SKM-1 (cell line): ENCODE measurements at regions not wholly inside any gene's neighbourhood (a gene's known extent, or its start where the extent isn't known, plus 50 kb on each side); places are given as distances from the start of the nearest gene placed in this dataset.
"Not testable (repeated sequence)": the region's sequence is repeated elsewhere in the genome, so short reads cannot be mapped to it uniquely, and the experiment has no call there.

Experiments
- DNase-seq: peaks from one replicate; lab custom pipeline; 2025; ENCODE audit not compliant: unreplicated experiment; lab: John Stamatoyannopoulos, UW

- no peak for DNase-seq
Observed at GRCh38 chr12:92062539-92063493, 82.8 kb downstream of the BTG1 start.

DNA sequence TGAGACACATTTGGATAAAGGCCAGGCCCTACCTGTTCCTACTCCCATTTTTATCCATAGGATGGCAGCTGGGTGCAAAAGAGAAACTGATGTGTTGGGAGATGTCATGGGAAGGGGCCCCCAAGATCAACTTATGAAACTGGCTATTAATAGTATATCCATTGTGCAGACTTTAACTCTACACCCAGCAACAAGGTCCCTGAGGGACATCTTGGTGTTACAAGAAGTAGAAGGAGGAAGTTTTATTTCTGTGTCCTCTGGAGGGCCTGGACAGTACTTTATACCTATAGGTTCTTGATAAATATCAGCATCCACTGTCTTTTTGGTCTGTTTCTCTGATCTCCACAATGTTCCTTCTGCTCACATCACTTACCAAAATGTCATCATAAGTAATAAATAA, 84.6 kb downstream of the BTG1 start:
- DNase-seq = no peak

GRCh38 chr12:92059960-92060359, 85.7 kb downstream of the BTG1 start:
- peak; percentile 19 for DNase-seq

GRCh38 chr12:92058664-92059063, 87.0 kb downstream of the BTG1 start:
- no peak for DNase-seq

DNA sequence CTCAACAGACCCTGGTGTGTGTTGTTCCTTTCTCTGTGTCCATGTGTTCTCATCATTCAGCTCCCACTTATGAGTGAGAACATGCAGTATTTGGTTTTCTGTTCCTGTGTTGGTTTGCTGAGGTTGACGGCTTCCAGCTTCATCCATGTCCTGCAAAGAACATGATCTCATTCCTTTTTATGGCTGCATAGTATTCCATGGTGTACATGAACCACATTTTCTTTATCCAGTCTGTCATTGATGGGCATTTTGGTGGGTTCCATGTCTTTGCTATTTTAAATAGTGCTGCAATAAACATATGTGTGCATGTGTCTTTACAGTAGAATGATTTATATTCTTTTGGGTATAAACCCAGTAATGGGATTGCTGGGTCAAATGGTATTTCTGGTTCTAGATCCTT, 88.9 kb downstream of the BTG1 start:
- DNase-seq = not testable (repeated sequence)

GRCh38 chr12:92056290-92056689, 89.4 kb downstream of the BTG1 start:
- no peak for DNase-seq

DNA sequence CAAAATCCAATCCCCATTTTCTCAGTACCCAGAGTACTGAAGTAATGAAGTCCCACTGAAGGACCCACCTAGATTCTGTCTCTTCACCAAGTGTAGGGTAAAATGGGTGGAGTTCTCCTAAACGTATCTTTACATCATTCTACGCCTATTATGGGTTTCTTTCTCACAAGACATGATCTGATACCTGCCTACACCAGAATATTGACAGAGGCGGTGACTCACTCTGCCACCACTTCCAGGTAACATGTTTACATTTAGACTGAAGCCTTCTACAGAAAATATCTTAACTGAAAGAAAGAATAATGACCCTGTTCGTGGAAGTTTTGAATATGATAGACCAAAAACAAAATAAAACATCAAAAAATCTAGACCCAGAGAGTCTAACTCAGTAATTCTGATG, 89.8 kb downstream of the BTG1 start:
- no peak for DNase-seq

DNA sequence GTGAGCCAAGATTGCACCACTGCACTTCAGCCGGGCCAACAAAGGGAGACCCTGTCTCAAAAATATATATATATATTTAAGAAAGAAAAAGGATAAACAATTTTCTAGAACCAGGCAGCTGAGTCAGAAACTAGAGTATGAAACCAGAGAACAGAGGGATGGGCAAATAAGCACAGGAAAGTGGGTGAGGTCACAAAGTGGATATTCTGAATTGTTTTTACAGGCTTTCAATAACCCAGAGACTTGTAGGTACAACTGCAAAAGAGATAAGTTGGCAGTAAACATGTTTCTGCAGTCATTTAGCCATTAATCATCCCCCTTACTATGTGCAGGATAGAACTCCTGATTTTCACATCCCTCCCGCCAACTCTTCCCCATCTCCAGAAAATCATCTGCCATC, 94.2 kb downstream of the BTG1 start:
- no peak for DNase-seq

DNA sequence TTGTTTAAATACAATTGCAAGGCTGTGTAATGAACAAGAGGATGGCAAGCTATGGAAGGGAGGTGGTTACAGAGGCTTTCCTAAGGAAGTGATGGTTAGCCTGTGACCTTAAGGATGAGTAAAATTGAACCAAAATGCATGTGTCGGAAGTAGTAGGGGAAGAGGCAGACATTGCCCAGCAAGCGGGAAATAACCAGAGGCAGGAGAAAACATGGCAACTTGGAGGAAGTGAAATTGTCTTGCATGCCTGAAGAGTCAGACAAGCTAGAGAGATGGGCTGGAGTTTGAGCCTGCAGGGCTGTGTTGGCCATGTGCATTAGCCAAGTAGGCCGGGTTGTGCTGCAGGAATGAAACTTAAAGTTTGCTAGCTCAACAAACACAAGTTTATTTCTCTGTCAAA, 96.2 kb downstream of the BTG1 start:
- DNase-seq = no peak

- no peak for DNase-seq
Observed at GRCh38 chr12:92047393-92047826, 98.2 kb downstream of the BTG1 start.

DNA sequence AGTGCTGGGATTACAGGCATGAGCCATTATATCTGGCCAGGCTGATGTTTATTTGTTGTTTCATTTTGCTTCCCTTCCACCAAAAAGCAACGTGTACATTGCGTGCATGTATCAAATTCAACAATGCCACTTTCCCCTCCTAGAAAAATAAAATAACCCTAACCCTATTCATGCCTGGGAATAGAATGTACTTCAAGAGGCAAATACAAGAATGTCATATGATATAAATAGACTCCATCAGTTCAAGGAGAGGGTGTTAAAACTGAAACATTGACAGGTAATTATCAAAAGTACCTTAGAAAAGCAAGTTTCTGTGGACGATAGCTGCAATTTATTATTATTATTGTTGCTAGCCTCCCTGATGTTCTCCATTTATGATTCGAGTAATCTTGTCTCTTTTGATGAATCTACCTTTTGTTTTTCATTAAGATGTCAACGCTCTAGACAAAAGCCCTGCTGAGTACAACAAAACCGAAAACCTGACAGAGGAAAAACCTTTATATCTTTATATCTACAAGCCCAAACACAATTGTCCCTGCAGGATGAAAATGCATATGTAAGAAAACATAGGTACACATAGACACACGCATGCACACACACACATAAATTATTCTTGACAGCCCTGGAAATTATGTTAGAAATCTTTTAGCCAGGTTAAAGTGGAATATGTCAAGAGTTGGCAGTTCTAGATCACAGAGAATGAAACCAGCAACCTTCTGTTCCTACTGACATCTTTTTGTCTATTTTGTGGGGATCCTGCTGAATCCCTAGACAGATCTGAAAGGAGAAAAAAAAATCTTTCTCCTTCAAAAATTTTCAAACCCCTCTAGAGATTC, 98.9 kb downstream of the BTG1 start:
- DNase-seq = no peak

DNA sequence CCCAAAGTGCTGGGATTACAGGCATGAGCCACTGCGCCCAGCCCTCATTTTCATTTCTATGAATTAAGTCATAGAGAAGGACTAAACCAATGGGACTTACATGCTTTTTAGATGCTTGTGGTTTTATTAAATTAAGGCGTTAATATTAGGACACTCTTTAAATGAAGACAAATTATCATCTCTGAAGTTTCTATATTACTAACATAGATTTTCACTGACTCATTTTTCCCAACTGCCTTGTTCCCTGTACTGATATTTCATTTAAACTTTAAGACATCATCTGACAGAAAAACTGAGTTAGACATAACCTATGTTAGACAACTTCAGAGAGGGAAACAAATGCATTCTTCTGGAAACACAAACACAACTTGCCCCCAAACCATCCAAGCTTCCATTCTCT, 99.8 kb downstream of the BTG1 start:
- no peak for DNase-seq

- no peak for DNase-seq
Observed at GRCh38 chr12:92044435-92044834, 101.2 kb downstream of the BTG1 start.

DNA sequence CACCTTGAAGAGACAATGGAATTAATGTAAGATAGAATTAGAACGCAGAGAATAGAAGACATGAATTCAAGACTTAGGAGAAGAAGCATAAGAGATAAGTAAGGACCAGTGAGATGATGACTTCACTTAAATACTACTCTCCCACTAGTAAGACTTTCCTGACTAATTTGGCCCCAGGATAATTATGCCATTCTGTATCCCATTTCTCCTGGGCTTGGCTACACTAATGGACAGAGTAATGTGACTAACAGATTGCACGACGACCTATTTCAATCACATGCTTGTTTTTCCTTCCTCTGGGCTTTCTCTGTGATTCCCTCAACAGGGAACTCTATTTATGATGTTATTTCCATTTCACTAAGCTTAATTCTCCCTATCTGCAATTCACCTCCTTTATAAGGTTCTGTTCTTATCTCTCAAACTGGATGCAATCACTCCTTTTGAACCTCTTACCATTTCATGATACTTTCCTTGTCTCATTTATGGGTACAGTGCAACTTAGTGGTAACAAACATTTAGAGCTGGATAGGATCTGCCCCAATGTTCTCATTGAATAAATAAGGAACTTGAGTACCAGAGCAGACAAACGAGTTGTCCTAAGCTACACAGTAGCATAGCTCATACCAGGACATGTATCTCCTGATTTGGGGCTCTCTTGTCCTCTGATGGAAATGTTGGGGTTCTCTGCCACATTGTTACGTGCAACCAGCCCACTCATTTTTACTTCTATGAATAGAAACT, 102.7 kb downstream of the BTG1 start:
- no peak for DNase-seq

GRCh38 chr12:92041742-92042141, 103.9 kb downstream of the BTG1 start:
- DNase-seq = no peak

GRCh38 chr12:92039046-92039445, 106.6 kb downstream of the BTG1 start:
- DNase-seq = no peak

DNA sequence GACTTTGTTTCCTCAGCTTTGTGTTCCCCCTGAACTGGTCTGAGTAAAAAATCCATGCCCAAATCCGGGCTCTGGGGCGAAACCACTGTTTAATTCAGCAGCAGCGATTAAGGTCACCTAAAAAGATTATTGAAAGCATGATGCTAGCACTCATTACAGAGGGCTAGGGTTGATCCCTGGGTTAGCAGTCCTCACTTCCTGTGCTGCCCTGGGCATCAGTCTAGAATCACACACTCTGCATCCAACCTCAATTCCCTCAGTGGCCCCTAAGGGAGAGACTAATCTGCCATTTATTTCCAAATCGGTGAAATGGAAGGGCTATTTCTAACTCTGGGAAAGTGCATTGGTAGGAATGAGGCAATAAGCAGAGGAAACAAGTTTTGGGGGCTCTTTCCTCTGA, 107.2 kb downstream of the BTG1 start:
- no peak for DNase-seq

- no peak for DNase-seq
Observed at GRCh38 chr12:92036771-92037453, 108.7 kb downstream of the BTG1 start.

DNA sequence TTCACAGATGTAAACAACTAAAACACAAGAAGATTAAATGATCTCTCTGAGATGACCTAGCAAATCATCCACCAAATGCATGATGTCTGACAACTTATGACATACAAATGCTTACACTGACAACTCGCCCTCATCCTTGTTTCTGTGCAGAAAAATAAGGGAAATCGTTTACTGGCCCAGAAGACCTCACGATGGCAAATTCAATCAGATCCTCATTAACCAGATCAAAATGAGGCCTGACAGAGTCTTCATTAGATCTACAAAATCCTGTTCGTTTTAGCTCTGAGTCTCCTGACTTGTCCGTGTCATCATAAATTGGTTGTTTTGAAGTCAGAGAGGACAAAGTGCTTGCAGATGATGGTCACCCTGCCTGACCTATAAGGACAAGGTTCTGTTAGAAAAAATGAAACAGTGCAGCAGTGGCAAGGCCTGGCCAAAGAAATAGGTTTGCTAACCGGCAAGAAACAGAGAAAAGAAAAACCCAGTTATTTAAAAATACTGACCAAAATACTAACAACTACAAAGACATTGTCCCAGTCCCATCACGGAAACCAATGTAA, 109.5 kb downstream of the BTG1 start:
- no peak for DNase-seq

DNA sequence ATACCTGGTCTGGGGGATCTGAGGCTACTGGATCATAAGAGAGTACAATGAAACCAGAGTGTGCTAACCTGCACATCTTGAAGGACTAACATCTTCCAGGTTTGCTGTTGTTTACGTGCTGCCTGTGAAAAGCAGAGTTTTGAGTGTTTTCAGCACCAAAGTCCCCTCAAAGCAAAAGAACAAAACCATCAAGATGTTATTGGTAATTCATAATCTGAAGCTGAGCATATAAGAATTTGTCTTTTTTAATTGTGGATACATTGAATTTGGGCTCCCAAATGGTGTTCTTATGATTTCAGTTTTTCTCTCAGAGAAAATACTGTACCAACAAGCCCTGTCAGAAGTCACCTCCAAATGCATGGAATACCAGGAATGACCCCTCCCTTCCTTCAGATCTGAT, 110.2 kb downstream of the BTG1 start:
- DNase-seq = no peak
